ENCODE measurements at regions not wholly inside any gene's neighbourhood (a gene's known extent, or its start where the extent isn't known, plus 50 kb on each side); places are given as distances from the start of the nearest gene placed in this dataset.

- POLR2A ChIA-PET, result no interaction called here
- H3K9me3 ChIP-seq (replicated peaks; ENCODE audit: control insufficient read depth, insufficient read depth, low read depth, low read length), result no peaks in the 10 kb centered on the region
- FAIRE-seq (no peak), DNase-seq (ENCODE audit: extremely low read depth in 1 of 4, low spot score in 3 of 4) (no peak), ATAC-seq (no peak)
- H3K4me2 ChIP-seq (ENCODE audit: insufficient read depth, low read length), result no peak overlapping the region
- H4K20me1 ChIP-seq (replicated peaks; ENCODE audit: control insufficient read depth, insufficient read depth, low read length), result no peaks in the 10 kb centered on the region
- in situ Hi-C loops (cut with MboI) (no loop called here), intact Hi-C loops (cut with micrococcal nuclease) (no loop called here)
- H3K27me3 ChIP-seq (ENCODE audit: control insufficient read depth in 2 of 2, insufficient read depth in 2 of 2, low read length in 2 of 2), result no peaks in the 10 kb centered on the region
- H3K9me1 ChIP-seq (ENCODE audit: control insufficient read depth, insufficient read depth, low read length), result no peaks in the 10 kb centered on the region
- no peak overlapping the region for H2AFZ ChIP-seq (ENCODE audit: low read depth, low read length)
- H3K79me2 ChIP-seq (ENCODE audit: control insufficient read depth, insufficient read depth, low read length), result no peaks in the 10 kb centered on the region
- no peaks in the 10 kb centered on the region for H3K4me1 ChIP-seq (replicated peaks in 1 of 2; ENCODE audit: control insufficient read depth in 2 of 2, insufficient read depth in 2 of 2, low read length in 2 of 2)
- no TSS peak for BruUV-seq (replicated peaks)
- CTCF ChIA-PET (ENCODE audit: low intra/inter-chr PET ratio), result no interaction called here
- no peak overlapping the region for H3K4me3 ChIP-seq
- no peaks in the 10 kb centered on the region for H3K36me3 ChIP-seq (ENCODE audit: control insufficient read depth, insufficient read depth, low read length)
- H3K9ac ChIP-seq (ENCODE audit: insufficient read depth in 1 of 2, low read depth in 2 of 2, low read length in 2 of 2), result no peak overlapping the region
- TF ChIP-seq LARP7 (IDR thresholded peaks at IDR 0.05) (no peak), CEBPG (CRISPR knock-in tag; IDR thresholded peaks at IDR 0.05) (no peak), CEBPG (tag; conservative IDR thresholded peaks at IDR 0.05 in 1 of 2, IDR thresholded peaks at IDR 0.05 in 1 of 2) (0 out of 4 replicates have a peak, but pooled peaks of 1 of the 2 experiments have one; percentile 8), STAG1 (CRISPR knock-in tag; IDR thresholded peaks at IDR 0.05; ENCODE audit: borderline replicate concordance) (no peak)
- no peak overlapping the region for H3K27ac ChIP-seq (ENCODE audit: extremely low read depth, low read depth, low read length)
- WGBS (ENCODE audit: insufficient coverage, low coverage, missing lambda C conversion rate), result 5% methylated on average over 2 of the region's 2 CpGs
Observed at GRCh38 chr7:145175366-145175765, 339.5 kb upstream of the TPK1 start.

GRCh38 chr7:145169908-145170307 is 334.1 kb upstream of the TPK1 start:
- in situ Hi-C loops (cut with MboI), result no loop called here
- no peak for FAIRE-seq
- Histone ChIP-seq H3K9ac (ENCODE audit: insufficient read depth in 1 of 2, low read depth in 2 of 2, low read length in 2 of 2) (no peak overlapping the region), H3K4me1 (replicated peaks in 1 of 2; ENCODE audit: control insufficient read depth in 2 of 2, insufficient read depth in 2 of 2, low read length in 2 of 2) (no peaks in the 10 kb centered on the region), H4K20me1 (replicated peaks; ENCODE audit: control insufficient read depth, insufficient read depth, low read length) (no peaks in the 10 kb centered on the region), H3K27me3 (ENCODE audit: control insufficient read depth in 2 of 2, insufficient read depth in 2 of 2, low read length in 2 of 2) (no peaks in the 10 kb centered on the region), H2AFZ (ENCODE audit: low read depth, low read length) (no peak overlapping the region), H3K79me2 (ENCODE audit: control insufficient read depth, insufficient read depth, low read length) (no peaks in the 10 kb centered on the region), H3K4me3 (no peak overlapping the region), H3K36me3 (ENCODE audit: control insufficient read depth, insufficient read depth, low read length) (no peaks in the 10 kb centered on the region), H3K9me1 (ENCODE audit: control insufficient read depth, insufficient read depth, low read length) (no peaks in the 10 kb centered on the region), H3K27ac (ENCODE audit: extremely low read depth, low read depth, low read length) (no peak overlapping the region), H3K9me3 (replicated peaks; ENCODE audit: control insufficient read depth, insufficient read depth, low read depth, low read length) (0 out of 2 replicates have a peak, but pooled peaks cover 2% of the 10 kb centered on the region), H3K4me2 (ENCODE audit: insufficient read depth, low read length) (no peak overlapping the region)
- ChIA-PET CTCF (ENCODE audit: low intra/inter-chr PET ratio) (no interaction called here), POLR2A (interaction anchor here (0.5 kb wide), 1 partner anchor 655 kb away, joined by 3 read pairs; no protein-coding TSS in a partner anchor)
- TF ChIP-seq ZEB2 (IDR thresholded peaks at IDR 0.05), result no peak
- peak in 1 of 2 experiments; percentile 30; a peak in 2 of 4 replicates for TF ChIP-seq RAD21 (CRISPR knock-in tag; conservative IDR thresholded peaks at IDR 0.05 in 1 of 2, IDR thresholded peaks at IDR 0.05 in 1 of 2)
- no peak for TF ChIP-seq GTF2B (IDR thresholded peaks at IDR 0.05; ENCODE audit: extremely low read depth, insufficient read length)
- no peak for TF ChIP-seq NFRKB (IDR thresholded peaks at IDR 0.05; ENCODE audit: low read depth)
- 0 out of 6 replicates have a peak, but pooled peaks of 1 of the 3 experiments have one; percentile 11 for TF ChIP-seq CTCF (IDR thresholded peaks at IDR 0.05 in 2 of 3, conservative IDR thresholded peaks at IDR 0.05 in 1 of 3; ENCODE audit: insufficient read depth in 2 of 3, low read depth in 1 of 3, low read length in 3 of 3)
- WGBS (ENCODE audit: insufficient coverage, low coverage, missing lambda C conversion rate), result 2% methylated on average over 3 of the region's 3 CpGs
- no peak for ATAC-seq
- BruUV-seq (replicated peaks), result no TSS peak
- intact Hi-C loops (cut with micrococcal nuclease), result no loop called here
- DNase-seq (ENCODE audit: extremely low read depth in 1 of 4, low spot score in 3 of 4), result no peak

Data from K562 (cell line).